H54 (cell line): ENCODE measurements at regions not wholly inside any gene's neighbourhood (a gene's known extent, or its start where the extent isn't known, plus 50 kb on each side); places are given as distances from the start of the nearest gene placed in this dataset.

Source experiments
- DNase-seq: peaks from one replicate; pipeline ENCODE4 v3.0.0; 2011; ENCODE audit warnings: low spot score, mixed read lengths; ENCODE audit not compliant: insufficient read length
- FAIRE-seq: peaks from 3 replicates; lab custom pipeline; 2011; peaks lifted over from hg19 to GRCh38; lab: Jason Lieb, UNC
- POLR2A ChIP-seq: IDR thresholded peaks from 2 replicates; pipeline ENCODE4 v1.6.1; 2011; ENCODE audit warnings: low read depth, mild to moderate bottlenecking, low read length

GRCh38 chr4:127126718-127127117, 506.0 kb upstream of the INTU start:
- FAIRE-seq = no peak
- no peak for TF ChIP-seq POLR2A
- DNase-seq = no peak

DNA sequence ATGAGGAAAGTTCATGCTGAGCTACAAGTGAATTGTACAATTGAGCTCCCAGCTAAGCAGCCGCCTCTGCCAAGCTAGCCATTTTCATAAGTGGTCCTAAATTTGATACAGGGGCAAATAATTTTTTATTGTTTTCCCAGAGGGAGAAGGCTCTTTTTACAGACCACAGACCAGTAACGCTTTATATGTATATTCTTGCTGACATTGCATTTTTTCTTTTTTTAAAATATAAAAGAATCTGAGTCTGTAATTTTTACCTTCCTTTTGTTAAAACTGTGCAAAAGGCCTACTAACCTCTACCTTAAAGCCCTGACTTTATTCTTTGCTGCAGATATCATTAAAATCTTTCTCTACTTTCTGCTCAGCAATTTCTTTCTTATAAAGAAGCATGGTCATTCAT, 501.2 kb upstream of the INTU start:
- TF ChIP-seq POLR2A = no peak
- no peak for DNase-seq
- no peak for FAIRE-seq

GRCh38 chr4:127134490-127134889, 498.3 kb upstream of the INTU start:
- no peak for FAIRE-seq
- no peak for TF ChIP-seq POLR2A
- DNase-seq = no peak

DNA sequence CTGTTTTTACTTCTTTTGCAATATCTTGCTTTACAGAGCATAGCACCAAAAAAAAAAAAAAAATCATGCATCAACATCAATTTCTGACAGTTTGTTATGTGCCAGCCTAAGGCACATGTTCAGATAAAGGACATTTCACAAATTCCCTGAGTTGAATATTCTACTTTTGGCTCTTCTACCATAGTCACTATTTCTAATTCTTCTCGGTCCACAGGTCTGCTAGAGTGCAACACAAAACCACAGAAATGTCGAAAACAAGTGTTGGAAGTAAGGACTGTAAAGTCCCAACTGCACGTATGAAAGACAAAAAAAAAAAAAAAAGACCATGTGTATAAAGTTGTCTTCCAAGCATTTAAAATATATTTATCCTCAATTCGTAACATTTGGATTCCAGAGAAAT, 494.2 kb upstream of the INTU start:
- FAIRE-seq (no peak), DNase-seq (no peak)
- TF ChIP-seq POLR2A = no peak

- DNase-seq (no peak), FAIRE-seq (no peak)
- TF ChIP-seq POLR2A = no peak
Measured at GRCh38 chr4:127139788-127140286, 492.9 kb upstream of the INTU start.

- no peak for DNase-seq
- FAIRE-seq = peak; percentile 23
- no peak for TF ChIP-seq POLR2A
Measured at GRCh38 chr4:127140306-127140705, 492.5 kb upstream of the INTU start.

DNA sequence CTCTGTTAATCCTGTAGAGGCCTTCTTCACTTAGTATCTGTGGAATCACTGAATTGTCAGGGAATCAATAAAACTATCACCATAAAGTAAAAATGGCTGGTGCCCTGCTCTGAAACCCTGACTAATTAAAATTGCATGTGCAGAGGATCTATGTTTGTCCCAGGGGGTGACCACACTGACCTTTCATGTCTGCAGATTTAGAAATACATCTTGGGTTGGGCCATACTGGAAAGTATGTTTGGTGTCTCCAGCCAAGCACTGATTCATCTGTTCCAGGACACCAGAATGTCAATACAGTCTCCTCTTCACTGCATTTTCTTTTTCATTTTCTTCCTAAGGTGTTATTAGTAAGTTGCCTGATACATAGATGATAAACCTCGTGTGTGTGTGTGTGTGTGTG, 490.9 kb upstream of the INTU start:
- DNase-seq (no peak), FAIRE-seq (no peak)
- no peak for TF ChIP-seq POLR2A

GRCh38 chr4:127143460-127144195, 489.1 kb upstream of the INTU start:
- FAIRE-seq (no peak), DNase-seq (no peak)
- TF ChIP-seq POLR2A = no peak

DNA sequence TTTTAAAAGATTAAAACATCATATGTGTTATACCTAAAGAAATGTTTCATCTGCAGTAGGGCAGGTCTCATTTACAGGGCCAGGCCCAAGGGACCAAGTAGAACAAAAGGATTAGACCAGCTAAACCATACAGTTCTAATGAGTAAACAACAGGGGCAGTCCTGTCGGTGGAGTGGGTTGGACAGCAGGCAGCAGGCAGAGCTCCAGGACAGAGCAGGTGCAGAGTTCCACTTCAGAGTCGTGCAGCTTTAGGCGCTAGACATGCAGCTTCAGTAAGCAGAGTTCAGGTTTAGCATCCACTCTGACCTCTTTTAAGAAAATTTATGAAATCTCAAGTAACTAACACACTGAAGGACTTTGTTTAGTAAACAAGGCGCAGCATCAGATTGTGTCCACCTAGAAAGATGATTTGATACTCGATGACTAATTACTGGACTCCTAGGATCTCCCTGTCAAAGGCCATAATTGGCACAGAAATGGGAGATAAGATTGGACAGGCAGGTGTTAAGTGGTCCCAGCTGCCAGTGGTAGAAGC, 487.7 kb upstream of the INTU start:
- no peak for DNase-seq
- no peak for FAIRE-seq
- TF ChIP-seq POLR2A = no peak

DNA sequence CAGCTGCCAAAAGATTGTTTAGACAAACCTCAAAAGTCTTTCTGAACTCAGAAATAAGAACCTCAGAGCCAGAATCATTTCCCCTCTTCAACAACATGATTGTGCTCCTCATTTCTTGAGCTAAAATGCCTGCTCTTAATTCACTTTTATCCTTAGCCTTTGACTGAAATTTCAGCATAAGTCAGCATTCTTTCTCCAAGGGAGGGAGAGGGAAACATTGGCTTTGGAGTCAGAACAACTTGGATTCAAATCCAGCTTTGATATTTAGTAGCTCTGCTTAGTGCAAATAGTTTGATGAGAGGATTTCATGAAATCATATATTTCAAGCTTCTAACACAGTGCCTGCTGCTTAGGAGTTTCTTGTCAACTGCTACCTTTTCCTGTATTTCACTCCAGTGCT, 484.6 kb upstream of the INTU start:
- DNase-seq = no peak
- no peak for FAIRE-seq
- TF ChIP-seq POLR2A = no peak

DNA sequence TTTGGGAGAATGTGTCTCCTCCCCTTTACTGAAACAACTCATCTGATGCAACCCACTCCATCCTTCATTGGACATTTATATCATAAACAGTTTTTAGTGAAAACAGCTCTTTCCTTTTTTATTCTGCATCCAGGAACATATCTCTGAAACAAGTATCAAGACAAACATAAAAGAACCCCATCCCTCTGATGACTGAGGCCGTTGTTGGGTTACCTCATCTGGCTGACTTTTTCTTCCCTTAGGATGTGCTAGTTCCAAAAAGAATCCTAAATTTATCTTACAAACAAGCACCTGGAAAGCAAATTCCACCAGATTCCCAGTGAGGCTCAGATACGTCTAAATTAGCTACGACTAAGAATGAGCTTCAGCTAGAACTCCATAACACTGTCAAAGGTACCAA, 483.7 kb upstream of the INTU start:
- TF ChIP-seq POLR2A = no peak
- DNase-seq (no peak), FAIRE-seq (no peak)

DNA sequence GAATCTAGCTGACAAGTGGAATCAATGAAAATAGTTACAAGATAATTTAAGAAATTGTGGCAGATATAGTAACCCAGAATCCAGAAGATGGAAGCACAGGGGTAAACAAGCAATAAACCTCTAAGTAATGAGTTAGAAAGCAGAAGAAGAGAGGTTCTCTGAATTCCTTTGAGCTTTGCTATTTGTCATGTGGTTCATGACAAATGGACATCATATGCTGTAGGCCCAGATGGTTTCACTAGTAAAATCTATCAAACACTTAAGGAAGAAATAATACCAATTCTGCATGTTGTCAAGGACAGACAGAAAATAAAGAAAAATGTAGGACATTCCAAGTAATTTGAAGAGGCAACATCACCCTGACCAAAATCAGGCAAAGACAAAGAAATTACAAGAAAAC, 480.8 kb upstream of the INTU start:
- FAIRE-seq = no peak
- no peak for TF ChIP-seq POLR2A
- no peak for DNase-seq

DNA sequence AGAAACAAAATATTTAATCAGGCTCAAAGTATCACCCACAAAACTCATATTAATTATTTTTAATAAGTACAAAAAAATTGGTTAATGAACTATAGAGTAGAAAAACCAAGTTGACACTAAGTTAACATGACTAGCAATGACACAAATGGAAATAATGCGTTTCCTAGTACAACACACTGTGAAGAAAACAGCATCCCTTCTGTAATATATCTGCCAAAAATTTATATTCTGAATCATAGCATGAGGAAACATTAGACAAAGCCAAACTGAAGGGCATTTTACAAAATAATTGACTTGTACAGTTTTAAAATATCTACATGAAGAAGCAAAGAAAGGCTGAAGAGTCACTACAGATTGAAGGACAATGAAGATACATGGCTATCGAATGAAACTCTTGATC, 477.6 kb upstream of the INTU start:
- FAIRE-seq (no peak), DNase-seq (no peak)
- TF ChIP-seq POLR2A = no peak

GRCh38 chr4:127155555-127155954, 477.2 kb upstream of the INTU start:
- FAIRE-seq (no peak), DNase-seq (no peak)
- no peak for TF ChIP-seq POLR2A

GRCh38 chr4:127162741-127163140, 470.0 kb upstream of the INTU start:
- no peak for TF ChIP-seq POLR2A
- FAIRE-seq = no peak
- no peak for DNase-seq
